DLD1 (cell line): ENCODE measurements at regions not wholly inside any gene's neighbourhood (a gene's known extent, or its start where the extent isn't known, plus 50 kb on each side); places are given as distances from the start of the nearest gene placed in this dataset.

Experiments used
- in situ Hi-C: cut with HindIII; loops from 2 replicates; pipeline ENCODE4 v1.10.0; 2017; ENCODE audit warnings: low sequenced_read_pairs

DNA sequence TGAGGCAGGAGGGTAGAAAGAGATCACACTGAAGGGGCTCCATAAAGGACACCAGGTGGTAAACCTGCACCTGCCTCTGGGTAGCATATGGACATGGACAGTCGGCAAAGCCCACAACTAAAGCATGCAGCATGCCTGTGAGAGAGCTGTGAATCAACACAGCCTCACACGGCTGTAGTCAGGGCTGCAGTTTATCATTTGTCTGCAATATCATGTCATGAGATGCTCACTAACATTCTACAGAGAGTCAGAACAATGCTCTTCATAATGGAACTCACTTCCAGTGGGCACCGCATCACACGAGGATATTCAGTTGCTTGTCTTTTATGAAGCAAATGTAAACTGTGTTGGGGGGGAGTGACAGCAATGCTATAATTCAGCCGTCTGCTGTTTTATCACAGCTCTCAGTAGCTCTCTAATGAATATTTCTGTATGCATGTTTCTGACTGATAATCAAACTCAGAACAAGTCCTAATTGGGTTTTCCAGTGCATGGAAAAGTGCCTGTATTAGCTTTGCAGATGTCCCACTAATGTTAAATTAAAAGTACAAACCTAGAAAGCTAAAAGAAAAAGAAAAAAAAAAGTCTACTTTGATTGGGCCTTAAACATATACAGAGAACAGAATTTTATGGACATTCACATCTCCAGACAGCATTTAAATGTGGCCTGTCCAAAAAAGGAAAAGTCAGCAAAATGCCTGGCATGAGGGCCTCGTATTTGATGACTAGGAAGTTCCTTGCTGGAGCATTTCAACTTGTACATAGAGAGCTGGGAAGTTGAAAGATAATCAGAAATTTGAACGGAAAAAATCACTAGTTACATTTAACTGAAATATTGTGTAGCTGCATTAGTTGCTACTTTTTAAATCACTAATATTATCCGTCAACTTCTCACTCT, 406.1 kb upstream of the SOX11 start:
- in situ Hi-C loops = no loop called here

- in situ Hi-C loops = no loop called here
These were observed 404.4 kb upstream of the SOX11 start for GRCh38 chr2:5287558-5288334.

GRCh38 chr2:5290900-5291546, 401.2 kb upstream of the SOX11 start:
- in situ Hi-C loops = no loop called here

DNA sequence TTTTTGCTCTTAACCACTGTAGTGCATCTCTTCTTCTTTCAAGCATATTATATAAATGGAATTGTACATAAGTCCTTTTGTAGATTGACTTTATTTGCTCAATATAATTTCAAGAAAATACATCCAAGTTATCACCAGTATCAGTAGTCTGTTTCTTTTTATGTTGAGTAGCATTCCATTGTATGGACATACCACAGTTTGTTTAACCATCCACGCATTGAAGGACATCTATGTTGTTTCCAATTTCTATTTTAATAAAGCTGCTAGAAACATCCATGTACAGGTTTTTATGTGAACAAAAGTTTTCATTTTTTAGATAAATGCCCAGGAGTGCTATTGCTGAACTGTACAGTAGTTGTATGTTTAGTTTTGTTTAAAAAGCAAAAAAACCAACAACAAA, 387.5 kb upstream of the SOX11 start:
- in situ Hi-C loops = no loop called here

- in situ Hi-C loops = no loop called here
These were observed 377.1 kb upstream of the SOX11 start for GRCh38 chr2:5315041-5315440.

DNA sequence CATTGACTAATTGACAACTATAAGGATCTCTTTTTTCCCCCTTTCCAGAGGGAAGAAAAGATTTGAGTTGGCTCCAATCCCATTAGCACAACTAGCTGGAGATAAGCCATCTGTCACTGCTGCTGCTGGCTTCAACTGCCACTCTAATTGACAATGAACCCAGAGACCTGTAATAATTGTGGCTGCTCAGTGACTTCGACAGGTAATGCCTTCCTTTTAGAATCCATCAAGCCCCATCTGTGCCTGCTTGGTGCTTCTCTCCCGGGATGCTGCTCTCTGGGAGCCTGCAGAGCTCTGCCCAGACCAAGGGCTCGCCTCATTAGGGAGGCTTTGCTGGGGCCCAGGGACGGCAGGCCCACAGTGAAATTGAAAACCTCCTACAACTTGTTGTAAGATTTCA, 376.7 kb upstream of the SOX11 start:
- in situ Hi-C loops = no loop called here

DNA sequence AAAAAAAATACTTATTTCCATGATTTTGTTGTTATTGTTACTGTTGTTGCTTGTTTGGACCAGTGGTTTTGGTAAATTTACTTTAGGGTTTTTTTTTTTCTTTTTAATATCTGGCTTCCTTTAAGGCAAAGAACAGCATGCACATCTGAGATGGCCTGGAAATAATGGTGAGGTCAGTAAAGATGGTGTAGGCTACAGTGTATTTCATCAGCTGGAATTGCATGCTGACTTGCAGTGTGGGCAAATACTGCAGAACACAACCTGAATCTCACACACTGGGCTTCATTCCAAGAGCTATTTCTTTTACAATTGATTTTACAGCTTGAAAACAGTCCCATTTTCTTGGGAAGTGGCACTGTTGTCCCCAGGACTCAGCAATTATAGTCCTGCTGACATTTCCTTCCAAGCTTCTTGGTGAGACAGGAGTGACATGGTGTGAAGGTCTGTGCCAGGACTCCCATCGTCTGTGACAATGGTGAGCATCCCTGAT, 376.1 kb upstream of the SOX11 start:
- in situ Hi-C loops = no loop called here

- in situ Hi-C loops = no loop called here
These were observed 372.7 kb upstream of the SOX11 start for GRCh38 chr2:5319493-5319892.

DNA sequence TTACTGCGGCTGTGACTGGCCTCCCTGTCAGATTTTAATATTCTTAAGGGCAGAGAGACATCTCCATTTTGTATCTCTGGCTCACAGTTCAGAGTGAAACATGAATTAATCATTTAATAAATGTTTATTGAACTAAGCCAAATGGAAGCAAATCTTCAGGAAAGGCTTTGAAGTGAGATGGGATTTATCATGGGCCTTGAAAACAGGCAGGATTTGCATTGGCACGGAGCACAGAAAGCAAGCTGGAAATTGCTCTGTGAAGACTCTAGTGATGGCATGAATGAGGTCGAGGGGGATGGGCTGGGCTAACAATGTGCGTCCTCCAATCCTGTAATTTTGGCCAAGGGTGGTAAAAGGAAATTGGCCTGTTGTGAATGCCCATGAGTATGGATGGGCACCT, 369.8 kb upstream of the SOX11 start:
- in situ Hi-C loops = no loop called here

DNA sequence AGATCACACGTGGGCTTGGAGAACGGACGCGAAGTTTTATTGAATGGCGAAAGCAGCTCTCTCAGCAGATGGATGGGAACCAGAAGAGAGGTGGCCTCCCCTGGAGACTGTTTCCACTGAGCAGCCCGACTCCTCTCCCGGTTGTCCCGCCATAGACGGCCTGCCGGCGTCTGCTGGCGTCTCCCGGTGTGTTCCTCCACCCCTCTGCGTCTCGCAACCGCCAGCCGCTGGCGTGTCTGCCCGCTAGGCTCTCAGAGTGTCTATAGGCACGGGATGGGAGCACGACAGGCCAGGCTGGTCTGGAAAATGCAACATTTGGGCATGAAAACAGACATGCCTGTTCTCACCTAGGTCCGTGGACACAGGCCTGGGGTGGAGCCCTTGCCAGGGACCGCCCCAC, 366.7 kb upstream of the SOX11 start:
- in situ Hi-C loops = no loop called here

GRCh38 chr2:5328826-5329225, 363.4 kb upstream of the SOX11 start:
- in situ Hi-C loops = no loop called here

DNA sequence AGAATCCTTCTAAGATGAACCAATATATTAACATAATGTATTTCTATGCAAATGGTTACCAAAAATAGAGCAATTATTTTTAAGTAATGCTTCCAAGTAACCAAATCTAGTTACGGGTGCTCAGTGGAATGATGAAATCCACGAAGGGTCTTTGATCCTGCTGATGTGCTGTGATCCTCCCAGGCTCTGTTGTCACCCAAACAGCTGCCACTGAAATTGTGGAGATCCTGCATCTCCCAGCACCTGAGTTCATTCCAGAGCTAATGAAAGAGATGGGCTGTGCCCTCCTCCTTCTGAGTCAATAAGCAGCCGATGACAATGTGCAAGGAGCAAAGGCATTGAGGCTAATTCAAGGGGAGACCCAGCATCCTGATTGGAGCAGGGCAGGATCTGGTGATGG, 362.4 kb upstream of the SOX11 start:
- in situ Hi-C loops = no loop called here

GRCh38 chr2:5330961-5331360, 361.2 kb upstream of the SOX11 start:
- in situ Hi-C loops = no loop called here

GRCh38 chr2:5332925-5333324, 359.3 kb upstream of the SOX11 start:
- in situ Hi-C loops = no loop called here

DNA sequence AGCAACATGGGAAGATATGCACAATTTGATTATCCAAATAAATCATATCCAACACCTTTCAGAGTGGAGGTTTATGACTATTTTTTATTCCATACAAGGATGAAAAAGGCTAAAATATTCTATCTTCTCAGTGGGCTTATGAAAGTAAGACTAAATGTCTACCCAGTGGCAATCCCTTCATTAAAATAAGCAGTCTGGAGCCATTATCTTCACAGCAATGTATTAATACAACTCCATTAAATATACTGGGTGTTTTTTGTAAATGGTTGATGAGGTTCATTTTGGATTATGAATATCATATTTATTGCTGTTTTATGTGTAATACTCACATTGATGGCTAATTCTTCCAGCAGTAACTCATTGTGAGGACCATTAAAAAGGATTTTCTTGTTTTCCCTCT, 352.7 kb upstream of the SOX11 start:
- in situ Hi-C loops = no loop called here

DNA sequence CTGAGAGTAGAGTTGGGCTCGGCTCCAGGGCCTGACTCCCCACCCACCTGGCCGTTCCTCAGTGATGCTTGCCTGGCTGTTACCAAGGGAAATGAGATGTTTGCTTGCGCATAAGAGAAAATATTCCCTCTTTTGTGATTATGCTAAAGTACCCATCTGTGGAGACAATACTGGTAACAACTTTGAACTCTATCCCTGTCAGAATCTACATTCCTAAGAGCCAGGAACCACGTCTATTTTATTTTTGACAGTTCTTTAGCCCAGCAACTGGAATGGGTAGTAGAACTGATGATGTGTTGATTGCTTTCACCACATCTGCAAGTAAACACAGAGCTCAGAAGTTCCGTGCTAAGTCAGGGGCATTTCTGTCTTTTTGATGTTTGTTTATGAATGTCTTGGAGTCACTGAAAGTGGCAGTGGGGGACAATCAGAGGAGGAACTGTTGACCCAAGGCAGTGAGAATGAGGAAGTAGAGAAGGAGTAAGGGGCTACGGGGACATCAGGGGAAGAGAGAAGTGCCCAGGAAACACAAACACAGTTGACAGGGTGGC, 348.3 kb upstream of the SOX11 start:
- in situ Hi-C loops = no loop called here

DNA sequence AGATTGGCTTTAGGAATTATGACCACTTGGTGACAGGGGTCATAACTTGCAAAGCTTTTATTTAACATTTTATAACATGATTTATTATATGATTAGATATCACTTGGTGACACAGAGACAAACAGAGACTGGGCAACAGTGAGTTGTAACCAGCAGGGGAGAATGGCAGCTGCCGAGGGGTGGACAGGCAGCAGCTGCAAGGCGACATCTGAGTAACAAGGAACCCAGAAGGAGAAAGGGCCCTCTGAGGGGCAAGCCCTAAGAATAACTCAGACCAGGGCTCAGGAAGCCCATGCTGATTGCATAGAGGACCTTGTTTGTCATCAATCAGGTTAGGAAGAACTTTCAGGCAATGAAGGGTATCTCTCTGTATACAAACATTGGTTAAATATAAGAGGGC, 339.9 kb upstream of the SOX11 start:
- in situ Hi-C loops = no loop called here

- in situ Hi-C loops = no loop called here
These were observed 338.6 kb upstream of the SOX11 start for GRCh38 chr2:5353565-5353964.

GRCh38 chr2:5359397-5359796, 332.8 kb upstream of the SOX11 start:
- in situ Hi-C loops = no loop called here

DNA sequence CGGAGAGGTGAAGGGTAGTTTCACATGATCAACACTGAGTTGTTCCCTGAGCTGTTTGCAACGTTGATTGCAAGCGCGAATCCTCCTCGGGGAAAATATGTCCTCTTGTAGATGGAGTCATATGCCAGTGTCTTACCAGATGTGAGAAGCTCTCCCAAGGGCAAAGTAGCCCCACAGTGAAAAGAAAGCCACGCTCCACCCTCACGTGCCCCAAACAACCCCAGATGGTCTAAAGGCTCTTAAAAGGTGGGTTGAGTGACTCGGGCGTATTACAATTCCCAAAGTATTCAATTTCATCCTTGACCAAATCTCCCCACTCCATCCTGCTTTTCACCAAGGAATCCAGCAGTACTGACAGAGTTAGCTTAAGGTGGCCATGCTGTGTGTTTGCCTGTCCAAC, 332.1 kb upstream of the SOX11 start:
- in situ Hi-C loops = no loop called here

GRCh38 chr2:5364361-5364760, 327.8 kb upstream of the SOX11 start:
- in situ Hi-C loops = no loop called here
